Cardiac muscle cell (in vitro differentiated cells and primary cell): ENCODE measurements at regions not wholly inside any gene's neighbourhood (a gene's known extent, or its start where the extent isn't known, plus 50 kb on each side); places are given as distances from the start of the nearest gene placed in this dataset.

ENCODE experiments used
- DNase-seq, 2 donors: peaks; one replicate each; pipeline versions ENCODE4 v3.0.0 to v3.0.0-alpha.2; 2010 to 2017; ENCODE audit warnings: low read depth in 1 of 2, low spot score in 1 of 2
- H3K27ac ChIP-seq: fragments of 200-600 bp; sonication (generic); 2 replicates; pipeline ENCODE4 v1.5.1; 2016
- H3K27me3 ChIP-seq: fragments of 200-600 bp; sonication (generic); 2 replicates; pipeline ENCODE4 v1.6.0; 2016; ENCODE audit warnings: control low read depth
- H3K36me3 ChIP-seq: fragments of 200-600 bp; sonication (generic); 2 replicates; pipeline ENCODE4 v1.5.1; 2016; ENCODE audit warnings: control low read depth
- H3K4me1 ChIP-seq: fragments of 200-600 bp; sonication (generic); 2 replicates; pipeline ENCODE4 v1.8.1; 2017; ENCODE audit warnings: low read depth, mild to moderate bottlenecking, mixed run types
- H3K4me3 ChIP-seq: fragments of 200-600 bp; sonication (generic); 2 replicates; pipeline ENCODE4 v1.5.1; 2016; ENCODE audit warnings: mild to moderate bottlenecking
- H3K9me3 ChIP-seq: fragments of 200-600 bp; sonication (generic); 2 replicates; pipeline ENCODE4 v1.5.1; 2017; ENCODE audit warnings: low read depth, mild to moderate bottlenecking, control low read depth
- CTCF ChIP-seq: IDR thresholded peaks from 2 replicates; pipeline ENCODE4 v1.5.1; 2012; ENCODE audit warnings: low read depth, mild to moderate bottlenecking, low read length

- H3K27ac ChIP-seq = no peak overlapping the region
- no peaks in the 10 kb centered on the region for H3K36me3 ChIP-seq
- no peaks in the 10 kb centered on the region for H3K27me3 ChIP-seq
- no peak for DNase-seq
- no peak for TF ChIP-seq CTCF
- no peak overlapping the region for H3K4me3 ChIP-seq
- H3K4me1 ChIP-seq = peaks cover 6% of the 10 kb centered on the region
- H3K9me3 ChIP-seq = no peaks in the 10 kb centered on the region
Observed at GRCh38 chr6:25038300-25038699, 102.5 kb upstream of the RIPOR2 start.

GRCh38 chr6:25038999-25039398, 103.2 kb upstream of the RIPOR2 start:
- no peak for TF ChIP-seq CTCF
- H3K27me3 ChIP-seq = no peaks in the 10 kb centered on the region
- H3K9me3 ChIP-seq = no peaks in the 10 kb centered on the region
- no peak overlapping the region for H3K27ac ChIP-seq
- no peaks in the 10 kb centered on the region for H3K36me3 ChIP-seq
- H3K4me1 ChIP-seq = peaks cover 6% of the 10 kb centered on the region
- no peak for DNase-seq
- H3K4me3 ChIP-seq = no peak overlapping the region

GRCh38 chr6:25041485-25042035, 105.8 kb upstream of the RIPOR2 start:
- no peaks in the 10 kb centered on the region for H3K4me1 ChIP-seq
- no peak for DNase-seq
- H3K4me3 ChIP-seq = no peak overlapping the region
- no peak for TF ChIP-seq CTCF
- no peaks in the 10 kb centered on the region for H3K27me3 ChIP-seq
- no peaks in the 10 kb centered on the region for H3K9me3 ChIP-seq
- H3K27ac ChIP-seq = no peak overlapping the region
- no peaks in the 10 kb centered on the region for H3K36me3 ChIP-seq

- Histone ChIP-seq H3K9me3 (no peaks in the 10 kb centered on the region), H3K36me3 (no peaks in the 10 kb centered on the region), H3K4me1 (no peaks in the 10 kb centered on the region), H3K4me3 (no peak overlapping the region), H3K27me3 (no peaks in the 10 kb centered on the region), H3K27ac (no peak overlapping the region)
- TF ChIP-seq CTCF = no peak
- no peak for DNase-seq
Observed at GRCh38 chr6:25042036-25042521, 106.3 kb upstream of the RIPOR2 start.

GRCh38 chr6:25042536-25042935, 106.8 kb upstream of the RIPOR2 start:
- Histone ChIP-seq H3K4me1 (no peaks in the 10 kb centered on the region), H3K9me3 (no peaks in the 10 kb centered on the region), H3K4me3 (no peak overlapping the region), H3K27me3 (no peaks in the 10 kb centered on the region), H3K36me3 (no peaks in the 10 kb centered on the region), H3K27ac (no peak overlapping the region)
- TF ChIP-seq CTCF = no peak
- DNase-seq = no peak
